ENCODE measurements at regions not wholly inside any gene's neighbourhood (a gene's known extent, or its start where the extent isn't known, plus 50 kb on each side); places are given as distances from the start of the nearest gene placed in this dataset.

DNA sequence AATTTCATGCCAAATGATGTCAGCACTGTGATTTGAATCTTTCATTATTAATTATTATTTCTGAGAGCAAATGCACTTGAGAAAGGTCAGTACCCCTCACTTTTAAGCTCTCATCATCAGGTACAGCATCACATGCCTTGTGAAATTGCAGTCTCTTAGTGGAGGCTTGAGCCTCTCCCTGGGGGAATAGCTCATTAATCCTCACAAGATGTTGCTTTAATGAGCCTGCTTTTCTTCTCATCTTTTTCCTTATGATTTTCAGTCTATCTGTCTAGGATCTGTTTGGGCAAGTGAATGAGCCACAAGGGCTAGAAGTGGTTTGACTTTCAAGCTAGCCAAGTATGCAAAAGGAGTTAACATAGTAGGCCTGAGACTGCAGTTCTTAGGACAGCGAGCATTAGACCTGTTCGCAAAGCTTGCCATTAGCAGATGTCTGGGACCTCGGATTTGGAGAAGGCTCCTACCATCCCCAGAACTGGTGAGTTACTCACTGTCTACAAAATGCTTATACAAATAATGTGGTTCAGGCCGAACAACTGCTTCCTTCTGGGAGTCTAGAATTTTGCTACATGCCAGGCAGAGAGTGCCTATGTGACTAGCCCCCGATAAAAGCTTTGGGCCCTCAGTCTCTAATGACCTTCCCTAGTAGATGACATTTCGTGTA, 174.5 kb downstream of the IL15 start:
- TF ChIP-seq, protein P1, sequence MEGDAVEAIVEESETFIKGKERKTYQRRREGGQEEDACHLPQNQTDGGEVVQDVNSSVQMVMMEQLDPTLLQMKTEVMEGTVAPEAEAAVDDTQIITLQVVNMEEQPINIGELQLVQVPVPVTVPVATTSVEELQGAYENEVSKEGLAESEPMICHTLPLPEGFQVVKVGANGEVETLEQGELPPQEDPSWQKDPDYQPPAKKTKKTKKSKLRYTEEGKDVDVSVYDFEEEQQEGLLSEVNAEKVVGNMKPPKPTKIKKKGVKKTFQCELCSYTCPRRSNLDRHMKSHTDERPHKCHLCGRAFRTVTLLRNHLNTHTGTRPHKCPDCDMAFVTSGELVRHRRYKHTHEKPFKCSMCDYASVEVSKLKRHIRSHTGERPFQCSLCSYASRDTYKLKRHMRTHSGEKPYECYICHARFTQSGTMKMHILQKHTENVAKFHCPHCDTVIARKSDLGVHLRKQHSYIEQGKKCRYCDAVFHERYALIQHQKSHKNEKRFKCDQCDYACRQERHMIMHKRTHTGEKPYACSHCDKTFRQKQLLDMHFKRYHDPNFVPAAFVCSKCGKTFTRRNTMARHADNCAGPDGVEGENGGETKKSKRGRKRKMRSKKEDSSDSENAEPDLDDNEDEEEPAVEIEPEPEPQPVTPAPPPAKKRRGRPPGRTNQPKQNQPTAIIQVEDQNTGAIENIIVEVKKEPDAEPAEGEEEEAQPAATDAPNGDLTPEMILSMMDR (IDR thresholded peaks at IDR 0.05) = no peak
- TF ChIP-seq POLR2A (IDR thresholded peaks at IDR 0.05) = no peak

Data from Peyer's patch (tissue), 4 donors.